ENCODE measurements at regions not wholly inside any gene's neighbourhood (a gene's known extent, or its start where the extent isn't known, plus 50 kb on each side); places are given as distances from the start of the nearest gene placed in this dataset.
"Not testable (repeated sequence)": the region's sequence is repeated elsewhere in the genome, so short reads cannot be mapped to it uniquely, and the experiment has no call there.

DNA sequence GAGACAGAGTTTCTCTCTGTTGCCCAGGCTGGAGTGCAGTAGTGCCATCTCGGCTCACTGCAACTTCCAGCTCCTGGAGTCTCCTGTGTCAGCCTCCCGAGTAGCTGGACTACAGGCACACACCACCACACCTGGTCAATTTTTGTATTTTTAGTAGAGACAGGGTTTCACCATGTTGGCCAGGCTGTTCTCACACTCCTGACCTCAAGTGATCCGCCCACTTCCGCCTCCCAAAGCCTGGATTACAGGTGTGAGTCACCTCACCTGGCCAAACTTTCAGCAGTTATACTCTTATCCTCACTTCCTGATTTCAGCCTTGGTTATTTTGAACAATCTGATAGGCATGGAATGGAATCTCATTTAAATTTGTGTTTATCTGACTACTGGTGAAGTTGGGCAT, 763.0 kb upstream of the TMEM132C start:
- H3K36me3 ChIP-seq (ENCODE audit: control insufficient read depth, insufficient read depth, low read length); H3K9me3 ChIP-seq (ENCODE audit: control insufficient read depth, insufficient read depth, low read length); H3K27me3 ChIP-seq (ENCODE audit: control insufficient read depth, insufficient read depth, low read length); H3K4me1 ChIP-seq (ENCODE audit: control insufficient read depth, insufficient read depth, low read length); H3K9ac ChIP-seq (ENCODE audit: low read depth, low read length); H3K4me3 ChIP-seq (ENCODE audit: low read depth, low read length): not testable (repeated sequence)

DNA sequence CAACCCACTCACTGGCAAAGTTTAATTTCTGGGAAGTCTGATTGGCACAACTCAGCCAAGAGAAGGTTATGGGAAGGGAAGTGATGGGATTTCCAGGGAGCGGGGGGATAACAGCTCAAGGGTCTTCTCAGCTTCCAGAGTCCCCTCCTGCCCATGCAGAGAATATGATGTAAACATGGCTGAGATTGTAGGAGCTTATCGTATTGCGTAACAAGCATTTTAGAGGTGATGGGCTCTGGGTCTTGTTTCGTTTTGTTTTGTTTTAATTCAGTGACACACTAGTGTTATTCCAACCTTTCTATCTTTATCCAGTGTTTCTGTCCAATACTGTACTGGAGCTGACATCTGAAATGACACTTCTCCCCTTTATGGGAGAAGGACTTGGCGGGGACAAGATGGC, 762.1 kb upstream of the TMEM132C start:
- peaks cover 10% of the 10 kb centered on the region for H3K4me1 ChIP-seq (ENCODE audit: control insufficient read depth, insufficient read depth, low read length)
- no peak overlapping the region for H3K4me3 ChIP-seq (ENCODE audit: low read depth, low read length)
- no peaks in the 10 kb centered on the region for H3K27me3 ChIP-seq (ENCODE audit: control insufficient read depth, insufficient read depth, low read length)
- no peak overlapping the region for H3K9ac ChIP-seq (ENCODE audit: low read depth, low read length)
- no peaks in the 10 kb centered on the region for H3K9me3 ChIP-seq (ENCODE audit: control insufficient read depth, insufficient read depth, low read length)
- no peaks in the 10 kb centered on the region for H3K36me3 ChIP-seq (ENCODE audit: control insufficient read depth, insufficient read depth, low read length)

DNA sequence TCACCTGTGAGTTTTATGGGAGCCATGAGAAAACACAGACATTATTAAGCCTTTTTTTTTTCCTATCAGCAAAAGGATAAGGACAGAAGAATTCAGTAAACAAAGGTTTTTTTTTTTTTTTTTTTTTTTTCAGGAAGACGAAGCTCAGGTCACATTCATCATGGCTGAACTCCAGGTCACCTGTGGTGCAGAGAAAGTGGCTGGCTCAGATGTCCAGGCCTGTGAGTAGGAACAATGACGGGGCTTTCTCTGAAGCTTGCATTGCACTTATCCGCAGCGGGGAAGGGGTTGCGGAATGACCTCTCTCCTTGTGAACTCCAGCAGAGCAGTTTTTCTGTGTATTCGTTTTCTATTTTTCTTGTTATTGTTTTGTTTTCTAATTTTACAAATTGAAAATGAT, 759.6 kb upstream of the TMEM132C start:
- no peaks in the 10 kb centered on the region for H3K4me1 ChIP-seq (ENCODE audit: control insufficient read depth, insufficient read depth, low read length)
- no peak overlapping the region for H3K4me3 ChIP-seq (ENCODE audit: low read depth, low read length)
- H3K27me3 ChIP-seq (ENCODE audit: control insufficient read depth, insufficient read depth, low read length) = no peaks in the 10 kb centered on the region
- H3K36me3 ChIP-seq (ENCODE audit: control insufficient read depth, insufficient read depth, low read length) = no peaks in the 10 kb centered on the region
- H3K9me3 ChIP-seq (ENCODE audit: control insufficient read depth, insufficient read depth, low read length) = no peaks in the 10 kb centered on the region
- no peak overlapping the region for H3K9ac ChIP-seq (ENCODE audit: low read depth, low read length)

DNA sequence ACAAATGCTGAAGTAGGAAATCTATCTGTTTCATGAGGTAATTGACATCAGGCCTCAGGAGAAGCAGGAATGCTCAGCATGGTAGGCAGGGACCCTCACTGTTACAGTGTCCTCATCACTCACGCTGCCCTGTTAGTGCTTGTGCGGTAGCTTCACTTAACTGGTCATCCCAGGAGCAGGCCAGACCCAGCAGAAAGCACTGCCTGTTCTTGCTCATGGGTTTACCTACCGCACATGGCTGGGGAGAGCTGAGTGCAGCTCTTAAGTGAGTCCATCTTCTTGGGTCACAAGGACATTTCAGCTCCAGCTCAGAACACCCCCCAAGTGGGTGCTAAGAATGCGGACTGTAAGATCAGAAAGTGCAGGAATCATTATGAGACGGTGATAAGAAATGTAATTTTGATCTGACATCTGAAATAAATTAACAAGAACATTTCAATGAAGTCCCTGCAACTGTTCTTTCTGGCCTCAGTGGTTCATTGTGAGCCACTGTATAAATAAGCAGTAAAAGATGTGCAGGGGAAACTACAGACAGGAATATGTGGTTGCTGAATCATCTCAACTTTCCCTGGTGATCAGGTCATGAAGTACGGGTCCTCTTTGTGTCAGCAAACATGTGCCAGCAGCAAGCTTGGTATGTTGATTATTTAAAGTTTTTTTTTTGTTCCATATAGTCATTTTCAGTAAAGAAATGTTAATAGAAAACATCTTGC, 757.7 kb upstream of the TMEM132C start:
- Histone ChIP-seq H3K9ac (ENCODE audit: low read depth, low read length) (no peak overlapping the region), H3K36me3 (ENCODE audit: control insufficient read depth, insufficient read depth, low read length) (no peaks in the 10 kb centered on the region), H3K4me1 (ENCODE audit: control insufficient read depth, insufficient read depth, low read length) (no peaks in the 10 kb centered on the region), H3K9me3 (ENCODE audit: control insufficient read depth, insufficient read depth, low read length) (no peaks in the 10 kb centered on the region), H3K27me3 (ENCODE audit: control insufficient read depth, insufficient read depth, low read length) (no peaks in the 10 kb centered on the region), H3K4me3 (ENCODE audit: low read depth, low read length) (no peak overlapping the region)

DNA sequence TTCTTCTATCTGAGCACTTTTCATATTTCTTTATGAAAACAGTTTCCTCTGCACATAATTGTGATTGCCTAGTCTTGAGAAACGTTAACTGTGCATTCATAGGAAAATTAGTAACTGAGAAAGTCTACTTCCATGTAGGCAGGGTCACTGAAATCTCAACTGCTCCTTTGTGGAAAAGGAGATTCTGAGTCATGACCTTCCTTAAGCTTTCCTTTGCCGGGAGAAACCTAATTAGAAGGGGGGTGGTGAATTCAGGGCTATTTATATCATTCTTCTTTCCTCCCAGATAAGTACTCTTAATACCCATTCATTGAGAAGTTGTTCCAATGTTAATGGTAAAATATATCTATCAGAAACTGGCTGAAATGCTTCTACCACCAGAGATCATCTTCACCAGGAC, 751.0 kb upstream of the TMEM132C start:
- no peak overlapping the region for H3K4me3 ChIP-seq (ENCODE audit: low read depth, low read length)
- H3K9me3 ChIP-seq (ENCODE audit: control insufficient read depth, insufficient read depth, low read length) = no peaks in the 10 kb centered on the region
- H3K9ac ChIP-seq (ENCODE audit: low read depth, low read length) = no peak overlapping the region
- H3K27me3 ChIP-seq (ENCODE audit: control insufficient read depth, insufficient read depth, low read length) = no peaks in the 10 kb centered on the region
- no peaks in the 10 kb centered on the region for H3K4me1 ChIP-seq (ENCODE audit: control insufficient read depth, insufficient read depth, low read length)
- H3K36me3 ChIP-seq (ENCODE audit: control insufficient read depth, insufficient read depth, low read length) = no peaks in the 10 kb centered on the region

DNA sequence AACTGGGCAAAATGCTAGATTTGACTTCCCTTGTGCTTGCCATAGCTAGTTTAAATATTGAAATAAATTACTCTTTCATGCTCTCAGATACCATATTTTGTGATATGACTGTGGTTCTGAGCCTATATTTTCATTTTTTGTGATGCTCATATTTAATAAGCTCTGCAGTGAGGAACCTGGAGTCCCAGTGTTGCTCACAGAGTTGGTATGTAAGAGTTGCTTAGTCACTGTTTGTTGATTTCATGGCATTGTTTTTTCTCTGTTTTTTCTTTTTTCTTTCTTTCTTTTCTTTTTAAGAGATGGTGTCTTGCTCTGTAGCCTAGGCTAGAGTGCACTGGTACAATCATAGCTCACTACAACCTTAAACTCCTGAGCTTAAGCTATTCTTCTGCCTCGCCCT, 750.5 kb upstream of the TMEM132C start:
- H3K4me3 ChIP-seq (ENCODE audit: low read depth, low read length) = no peak overlapping the region
- H3K36me3 ChIP-seq (ENCODE audit: control insufficient read depth, insufficient read depth, low read length) = no peaks in the 10 kb centered on the region
- no peak overlapping the region for H3K9ac ChIP-seq (ENCODE audit: low read depth, low read length)
- no peaks in the 10 kb centered on the region for H3K4me1 ChIP-seq (ENCODE audit: control insufficient read depth, insufficient read depth, low read length)
- H3K27me3 ChIP-seq (ENCODE audit: control insufficient read depth, insufficient read depth, low read length) = no peaks in the 10 kb centered on the region
- H3K9me3 ChIP-seq (ENCODE audit: control insufficient read depth, insufficient read depth, low read length) = no peaks in the 10 kb centered on the region

DNA sequence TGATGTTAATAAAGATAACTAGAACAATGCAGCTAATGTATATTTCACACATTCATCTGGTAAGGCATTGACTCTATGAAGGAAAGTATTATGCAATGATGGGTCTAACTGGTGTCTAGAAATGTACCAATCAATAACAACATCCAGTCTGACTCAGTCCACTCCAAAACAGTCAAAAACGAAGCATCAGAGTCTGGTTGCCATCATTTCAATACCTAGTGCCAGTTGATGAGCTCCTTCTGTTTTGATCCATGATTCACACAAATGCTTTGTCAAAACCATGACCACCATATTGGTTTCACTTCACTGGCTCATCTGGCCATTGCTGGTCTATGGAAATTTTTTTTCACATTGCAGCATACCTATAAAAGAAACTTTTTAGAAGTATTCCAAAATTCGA, 747.2 kb upstream of the TMEM132C start:
- Histone ChIP-seq H3K4me1 (ENCODE audit: control insufficient read depth, insufficient read depth, low read length) (no peaks in the 10 kb centered on the region), H3K9me3 (ENCODE audit: control insufficient read depth, insufficient read depth, low read length) (no peaks in the 10 kb centered on the region), H3K27me3 (ENCODE audit: control insufficient read depth, insufficient read depth, low read length) (no peaks in the 10 kb centered on the region), H3K36me3 (ENCODE audit: control insufficient read depth, insufficient read depth, low read length) (no peaks in the 10 kb centered on the region), H3K9ac (ENCODE audit: low read depth, low read length) (no peak overlapping the region), H3K4me3 (ENCODE audit: low read depth, low read length) (no peak overlapping the region)

DNA sequence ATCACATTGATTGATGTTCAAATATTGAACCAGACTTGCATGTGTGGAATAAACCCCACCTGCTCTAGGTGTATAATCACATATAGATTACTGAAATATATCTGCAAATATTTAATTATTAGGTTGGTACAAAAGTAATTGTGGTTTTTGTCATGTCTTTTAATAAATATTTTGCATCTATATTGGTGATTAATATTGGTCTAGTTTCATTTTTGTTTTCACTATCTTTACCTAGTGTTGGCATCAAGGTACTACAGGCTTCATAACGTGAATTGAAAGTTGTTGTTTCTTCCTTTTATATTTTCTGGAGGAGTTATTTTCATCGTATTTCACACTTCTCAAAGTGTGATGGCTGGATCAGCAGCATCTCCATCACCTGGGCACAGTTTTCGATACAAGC, 740.0 kb upstream of the TMEM132C start:
- Histone ChIP-seq H3K4me1 (ENCODE audit: control insufficient read depth, insufficient read depth, low read length) (no peaks in the 10 kb centered on the region), H3K4me3 (ENCODE audit: low read depth, low read length) (no peak overlapping the region), H3K36me3 (ENCODE audit: control insufficient read depth, insufficient read depth, low read length) (no peaks in the 10 kb centered on the region), H3K27me3 (ENCODE audit: control insufficient read depth, insufficient read depth, low read length) (no peaks in the 10 kb centered on the region), H3K9me3 (ENCODE audit: control insufficient read depth, insufficient read depth, low read length) (no peaks in the 10 kb centered on the region), H3K9ac (ENCODE audit: low read depth, low read length) (no peak overlapping the region)

DNA sequence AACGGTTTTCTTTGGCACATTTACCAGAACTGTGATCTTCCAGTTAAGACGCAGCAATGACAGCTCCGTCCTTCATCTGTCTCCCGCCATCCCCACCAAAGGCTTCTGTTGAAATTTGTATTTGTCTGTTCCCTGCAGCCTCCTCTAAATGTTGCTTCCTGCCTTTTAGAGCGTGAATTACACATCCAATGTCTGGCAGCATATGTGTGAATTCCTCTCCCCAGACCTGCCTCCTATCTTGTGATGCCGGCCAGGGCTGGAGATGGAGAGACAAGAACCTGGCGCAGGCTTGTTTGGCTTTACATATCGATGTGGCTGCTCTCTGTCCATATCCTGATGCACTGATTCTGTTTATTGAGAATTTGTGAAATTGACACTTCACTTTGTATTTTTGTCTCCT, 738.4 kb upstream of the TMEM132C start:
- Histone ChIP-seq H3K9me3 (ENCODE audit: control insufficient read depth, insufficient read depth, low read length) (no peaks in the 10 kb centered on the region), H3K9ac (ENCODE audit: low read depth, low read length) (no peak overlapping the region), H3K4me1 (ENCODE audit: control insufficient read depth, insufficient read depth, low read length) (no peaks in the 10 kb centered on the region), H3K27me3 (ENCODE audit: control insufficient read depth, insufficient read depth, low read length) (no peaks in the 10 kb centered on the region), H3K4me3 (ENCODE audit: low read depth, low read length) (no peak overlapping the region), H3K36me3 (ENCODE audit: control insufficient read depth, insufficient read depth, low read length) (no peaks in the 10 kb centered on the region)

DNA sequence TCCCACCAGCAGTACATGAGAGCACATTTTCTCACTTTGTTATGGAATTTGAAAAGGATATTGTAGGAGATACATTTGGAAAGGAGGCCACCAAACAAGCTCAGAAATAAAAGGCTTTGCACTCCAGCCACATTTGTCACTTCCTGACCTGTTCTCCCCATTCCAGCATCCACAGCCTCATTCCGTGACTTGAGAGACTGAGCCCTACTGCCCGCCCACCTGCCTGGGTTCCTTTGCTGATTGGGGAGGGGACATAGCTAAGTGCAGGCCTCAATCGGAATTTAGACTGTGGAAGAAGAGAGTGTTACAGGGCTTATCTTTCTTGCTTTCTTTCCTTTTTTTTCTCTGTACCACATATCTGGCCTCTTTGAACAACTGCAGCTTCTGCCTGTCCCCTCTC, 735.4 kb upstream of the TMEM132C start:
- H3K4me1 ChIP-seq (ENCODE audit: control insufficient read depth, insufficient read depth, low read length) = no peaks in the 10 kb centered on the region
- H3K36me3 ChIP-seq (ENCODE audit: control insufficient read depth, insufficient read depth, low read length) = no peaks in the 10 kb centered on the region
- H3K4me3 ChIP-seq (ENCODE audit: low read depth, low read length) = no peak overlapping the region
- no peak overlapping the region for H3K9ac ChIP-seq (ENCODE audit: low read depth, low read length)
- H3K27me3 ChIP-seq (ENCODE audit: control insufficient read depth, insufficient read depth, low read length) = no peaks in the 10 kb centered on the region
- H3K9me3 ChIP-seq (ENCODE audit: control insufficient read depth, insufficient read depth, low read length) = no peaks in the 10 kb centered on the region

DNA sequence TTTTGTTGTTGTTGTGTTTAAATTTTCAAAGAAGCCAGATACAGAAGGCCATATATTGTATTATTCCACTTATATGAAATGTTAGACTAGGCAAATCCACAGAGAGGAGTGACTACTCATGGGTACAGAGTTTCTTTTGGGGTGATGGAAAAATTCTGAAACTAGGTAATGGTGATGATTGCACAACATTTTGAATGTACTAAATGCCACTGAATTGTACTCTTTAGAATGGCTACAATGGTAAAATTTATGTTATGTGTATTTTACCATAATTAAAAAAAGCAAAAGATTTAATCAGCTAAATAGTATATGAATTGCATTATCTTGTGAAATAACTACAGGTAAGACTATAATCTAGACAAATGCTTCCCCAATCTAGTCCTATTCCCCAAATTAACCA, 733.6 kb upstream of the TMEM132C start:
- H3K36me3 ChIP-seq (ENCODE audit: control insufficient read depth, insufficient read depth, low read length) = no peaks in the 10 kb centered on the region
- no peaks in the 10 kb centered on the region for H3K27me3 ChIP-seq (ENCODE audit: control insufficient read depth, insufficient read depth, low read length)
- H3K9ac ChIP-seq (ENCODE audit: low read depth, low read length) = no peak overlapping the region
- H3K4me3 ChIP-seq (ENCODE audit: low read depth, low read length) = no peak overlapping the region
- H3K4me1 ChIP-seq (ENCODE audit: control insufficient read depth, insufficient read depth, low read length) = no peaks in the 10 kb centered on the region
- H3K9me3 ChIP-seq (ENCODE audit: control insufficient read depth, insufficient read depth, low read length) = no peaks in the 10 kb centered on the region

DNA sequence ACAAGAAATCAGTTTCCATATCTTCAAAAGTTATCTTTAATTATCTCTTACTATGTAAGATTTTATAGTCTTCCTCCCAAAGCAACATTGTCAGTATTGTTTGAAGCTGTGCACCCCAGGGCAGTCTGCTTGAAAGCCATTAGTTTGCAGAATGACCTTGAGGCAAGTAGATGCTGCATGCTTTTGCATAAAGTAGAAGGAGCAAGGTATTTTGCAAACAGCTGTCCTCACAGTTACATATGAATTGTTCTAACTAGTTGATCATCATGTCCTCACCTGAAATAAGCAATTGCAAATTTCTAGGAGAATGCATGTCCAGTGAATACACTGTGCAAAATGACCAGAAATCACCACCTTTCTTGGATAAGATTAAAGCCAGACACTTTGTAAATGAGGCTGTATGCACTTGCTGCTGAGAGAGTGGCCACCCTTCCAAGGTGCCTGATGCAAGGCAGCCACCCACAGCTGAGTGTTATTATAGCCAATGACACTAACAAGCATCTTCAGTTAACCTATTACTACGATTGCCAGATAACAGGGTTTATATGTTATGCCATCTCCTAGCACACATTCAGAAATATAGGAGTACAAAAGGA, 730.0 kb upstream of the TMEM132C start:
- no peaks in the 10 kb centered on the region for H3K9me3 ChIP-seq (ENCODE audit: control insufficient read depth, insufficient read depth, low read length)
- no peaks in the 10 kb centered on the region for H3K4me1 ChIP-seq (ENCODE audit: control insufficient read depth, insufficient read depth, low read length)

More for the DNA sequence above, 730.0 kb upstream of the TMEM132C start:
- H3K9ac ChIP-seq (ENCODE audit: low read depth, low read length) = no peak overlapping the region
- H3K27me3 ChIP-seq (ENCODE audit: control insufficient read depth, insufficient read depth, low read length) = no peaks in the 10 kb centered on the region
- no peak overlapping the region for H3K4me3 ChIP-seq (ENCODE audit: low read depth, low read length)
- H3K36me3 ChIP-seq (ENCODE audit: control insufficient read depth, insufficient read depth, low read length) = no peaks in the 10 kb centered on the region
